GM19023 (cell line): ENCODE measurements at regions not wholly inside any gene's neighbourhood (a gene's known extent, or its start where the extent isn't known, plus 50 kb on each side); places are given as distances from the start of the nearest gene placed in this dataset.
"Not testable (repeated sequence)": the region's sequence is repeated elsewhere in the genome, so short reads cannot be mapped to it uniquely, and the experiment has no call there.

Experiments used
- ATAC-seq: cut with Tn5 transposase; IDR thresholded peaks from one replicate; pipeline ENCODE4 v1.9.1; 2021; ENCODE audit warnings: mild to moderate bottlenecking, moderate library complexity; ENCODE audit not compliant: unreplicated experiment

DNA sequence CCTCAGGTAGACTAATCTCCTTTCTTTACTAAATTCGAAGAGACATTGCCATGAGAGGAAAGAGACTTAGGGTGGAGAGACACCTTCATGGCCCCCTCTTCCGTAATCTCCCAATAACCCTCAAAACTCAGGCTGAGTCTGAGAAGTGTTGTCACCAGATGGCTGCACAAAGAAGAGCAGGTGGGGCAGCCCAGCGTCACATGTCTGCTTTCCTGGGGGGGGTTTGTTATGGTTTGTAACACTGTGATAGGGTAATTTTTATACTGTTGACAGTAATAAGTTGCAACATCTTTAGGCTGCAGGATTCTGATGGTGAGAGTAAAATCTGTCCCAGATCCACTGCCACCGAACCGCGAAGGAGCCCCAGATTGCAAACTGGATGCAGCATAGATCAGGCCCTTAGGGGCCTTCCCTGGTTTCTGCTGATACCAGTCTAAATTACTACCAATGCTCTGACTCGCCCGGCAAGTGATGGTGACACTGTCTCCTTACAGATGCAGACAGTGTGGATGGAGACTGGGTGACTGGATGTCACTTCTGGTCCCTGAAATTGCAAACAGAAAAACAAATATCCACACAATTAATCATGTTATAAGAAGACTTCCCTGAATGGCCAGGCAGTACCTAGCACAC is 595.1 kb downstream of the RPIA start:
- ATAC-seq, result not testable (repeated sequence)

DNA sequence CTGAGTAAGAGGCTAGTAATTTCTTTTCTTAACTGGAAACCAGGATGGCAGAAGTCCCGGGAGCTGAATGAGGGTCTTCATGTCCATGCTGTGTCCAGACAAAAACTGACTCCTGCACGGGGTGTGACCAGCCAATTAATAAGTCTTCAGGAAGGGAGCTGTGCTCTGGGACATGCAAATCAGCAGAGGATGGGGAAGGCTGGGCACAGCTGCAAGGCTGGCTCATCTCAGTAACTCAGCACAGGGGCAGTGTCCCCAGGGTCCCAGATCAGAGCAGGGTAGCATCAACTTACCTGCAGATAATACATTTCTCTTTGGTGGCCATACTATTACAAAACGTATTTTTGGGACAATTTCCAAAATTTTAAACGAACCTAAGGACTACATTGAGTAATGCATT is 595.6 kb downstream of the RPIA start:
- ATAC-seq, result not testable (repeated sequence)

DNA sequence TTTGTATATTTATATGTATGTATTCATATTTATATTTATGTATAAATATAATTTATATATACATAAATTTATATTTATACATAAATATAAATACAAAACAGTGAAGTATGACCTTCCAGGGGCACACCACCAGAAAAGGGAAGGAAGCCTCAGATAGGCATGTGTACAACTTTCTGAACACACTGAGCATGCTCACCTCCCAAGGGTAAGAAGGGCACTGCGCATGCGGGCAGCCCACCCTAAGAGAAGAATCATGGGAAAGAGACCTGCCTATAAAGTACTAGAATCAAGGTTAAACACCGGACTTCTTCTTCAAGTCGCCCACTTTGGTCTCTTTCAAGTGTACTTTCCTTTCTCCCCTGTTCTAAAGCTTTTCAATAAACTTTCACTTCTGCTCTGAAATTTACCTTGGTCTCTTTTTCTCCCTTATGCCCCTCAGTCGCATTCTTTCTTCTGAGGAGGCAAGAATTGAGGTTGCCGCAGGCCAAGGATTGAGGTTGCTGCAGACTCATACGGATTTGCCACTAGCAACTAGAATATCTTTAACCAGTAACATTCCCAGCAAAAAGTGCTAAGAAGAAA is 600.3 kb downstream of the RPIA start:
- not testable (repeated sequence) for ATAC-seq

DNA sequence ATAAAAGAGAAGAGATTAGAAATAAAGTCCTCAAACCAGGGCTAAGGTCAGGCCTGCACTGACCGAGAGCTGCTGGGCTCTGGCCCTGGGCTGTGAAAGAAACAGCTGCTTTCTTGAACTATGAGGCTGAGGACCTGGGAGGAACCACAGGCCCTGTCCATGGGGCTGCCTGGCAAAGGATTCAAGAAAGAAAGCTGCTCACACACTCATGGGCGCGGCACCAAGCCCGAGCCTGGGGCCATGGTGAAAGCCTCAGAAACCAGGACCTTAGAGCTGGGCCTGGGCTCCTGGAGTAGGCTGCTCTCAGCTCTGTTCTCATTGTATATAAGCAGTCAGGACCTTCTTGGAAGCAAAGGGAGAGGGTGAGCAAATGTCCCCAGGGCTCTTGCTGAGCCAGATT is 601.9 kb downstream of the RPIA start:
- ATAC-seq, result not testable (repeated sequence)

DNA sequence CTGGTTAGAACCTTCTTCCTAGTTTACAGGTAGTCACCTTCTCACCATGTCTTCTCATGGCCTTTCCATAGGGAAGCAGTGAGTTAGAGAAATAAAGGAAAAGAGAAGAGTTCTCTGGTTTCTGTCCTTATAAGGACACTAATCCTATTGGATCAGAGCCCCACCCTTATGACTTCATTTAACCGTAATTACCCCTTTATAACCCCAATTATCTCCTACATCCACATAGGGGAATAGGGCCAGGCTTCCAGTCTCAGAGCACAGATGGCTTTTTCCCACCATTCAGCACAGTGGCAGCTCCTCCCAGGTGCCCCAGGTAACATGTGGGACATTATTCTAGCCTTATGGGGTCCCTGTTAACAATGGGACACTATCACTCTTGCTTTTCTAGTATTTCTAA is 602.9 kb downstream of the RPIA start:
- ATAC-seq, result not testable (repeated sequence)

DNA sequence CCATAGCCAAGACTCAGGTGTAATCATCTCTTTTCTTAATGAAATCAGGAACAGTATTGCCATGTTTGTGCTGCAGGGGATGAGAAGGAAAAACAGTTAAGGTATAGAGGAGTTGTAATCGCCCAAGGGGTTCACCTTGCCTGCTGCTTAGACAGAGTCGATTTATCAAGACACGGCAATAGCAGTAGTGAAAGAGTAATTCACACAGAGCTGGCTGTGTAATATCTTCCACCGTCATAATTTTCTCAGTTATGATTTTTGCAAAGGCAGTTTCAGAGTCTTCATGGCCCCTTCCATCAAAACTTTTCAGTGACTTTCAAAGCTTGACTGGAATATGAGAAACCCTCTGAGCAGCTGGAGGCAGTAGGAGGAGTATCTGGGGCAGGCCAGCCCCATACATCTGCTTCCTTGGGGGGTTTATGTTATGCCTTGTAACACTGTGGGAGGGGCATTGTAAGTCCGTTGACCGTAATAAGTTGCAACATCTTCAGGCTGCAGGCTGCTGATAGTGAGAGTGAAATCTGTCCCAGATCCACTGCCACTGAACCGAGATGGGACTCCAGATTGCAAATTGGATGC is 605.4 kb downstream of the RPIA start:
- not testable (repeated sequence) for ATAC-seq

- ATAC-seq, result not testable (repeated sequence)
These were observed 607.7 kb downstream of the RPIA start for GRCh38 chr2:89299196-89299595.

DNA sequence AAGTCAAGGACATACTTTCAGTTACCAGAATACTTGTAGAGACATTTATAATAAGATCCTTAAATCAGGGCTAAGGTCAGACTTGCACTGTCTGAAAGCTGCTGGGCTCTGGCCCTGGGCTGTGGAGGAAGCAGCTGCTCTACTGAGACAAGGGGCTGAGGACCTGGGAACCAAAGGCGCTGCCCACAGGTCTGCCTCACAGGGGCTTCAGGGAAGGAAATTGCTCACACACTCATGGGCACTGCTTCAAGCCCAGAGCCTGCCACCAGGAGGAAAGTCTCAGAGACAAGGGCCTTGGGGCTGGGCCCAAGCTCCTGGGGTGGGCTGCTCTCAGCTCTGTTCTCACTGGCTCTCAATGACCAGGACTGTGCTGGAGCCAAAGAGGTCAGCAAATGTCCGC is 614.1 kb downstream of the RPIA start:
- ATAC-seq, result not testable (repeated sequence)

DNA sequence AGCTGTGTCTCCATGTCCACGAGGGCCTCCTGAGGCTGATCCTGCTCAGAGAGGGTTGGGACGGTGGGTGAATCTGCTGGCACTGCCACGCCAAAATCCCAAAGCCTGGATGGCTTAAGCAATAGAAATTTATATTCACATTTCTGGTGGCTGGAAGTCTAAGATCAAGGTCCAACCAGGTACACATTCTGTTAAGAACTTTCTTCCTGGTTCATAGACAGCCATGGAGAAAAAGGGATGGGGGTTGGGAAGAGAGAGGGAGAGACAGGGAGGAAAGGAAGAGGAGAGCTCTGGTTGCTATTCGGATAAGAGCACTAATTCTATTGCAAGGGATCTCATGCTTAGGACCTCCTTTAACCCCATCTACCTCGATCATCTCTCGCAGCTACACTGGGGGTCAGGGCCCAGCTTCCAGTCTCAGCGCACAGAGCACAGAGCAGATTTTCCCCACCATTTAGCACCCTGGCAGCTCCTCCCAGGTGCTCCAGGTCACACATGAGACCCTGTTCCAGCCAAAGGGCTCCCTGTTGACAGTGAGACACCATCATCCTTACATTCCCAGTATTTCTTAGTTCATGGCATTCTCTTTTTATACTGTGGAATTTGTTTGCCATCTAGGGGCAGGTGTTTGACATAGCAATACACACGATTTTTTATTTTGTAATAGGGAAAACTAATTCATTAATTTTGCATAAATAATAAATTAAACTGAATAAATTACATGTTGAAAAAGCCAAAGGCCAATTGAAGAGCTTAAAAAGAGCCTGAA is 615.6 kb downstream of the RPIA start:
- ATAC-seq, result not testable (repeated sequence)

GRCh38 chr2:89318990-89319389 is 627.5 kb downstream of the RPIA start:
- not testable (repeated sequence) for ATAC-seq

DNA sequence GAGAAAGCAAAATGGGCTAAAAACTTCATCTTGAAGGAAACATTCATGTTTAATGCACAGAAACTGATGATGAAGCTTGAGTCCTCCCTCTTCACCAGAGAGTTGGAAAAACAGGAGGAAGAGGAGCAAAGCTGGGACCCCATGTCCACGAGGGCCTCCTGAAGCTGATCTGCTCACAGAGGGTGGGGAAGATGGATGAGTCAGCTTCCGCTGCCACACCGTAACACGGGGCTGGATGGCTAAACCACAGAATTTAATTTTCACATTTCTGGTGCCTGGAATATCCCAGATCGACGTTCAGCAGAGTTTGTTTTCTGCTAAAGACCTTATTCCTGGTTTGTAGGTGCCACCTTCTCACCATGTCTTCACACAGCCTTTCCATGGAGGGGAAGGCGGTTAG is 634.4 kb downstream of the RPIA start:
- ATAC-seq, result not testable (repeated sequence)

DNA sequence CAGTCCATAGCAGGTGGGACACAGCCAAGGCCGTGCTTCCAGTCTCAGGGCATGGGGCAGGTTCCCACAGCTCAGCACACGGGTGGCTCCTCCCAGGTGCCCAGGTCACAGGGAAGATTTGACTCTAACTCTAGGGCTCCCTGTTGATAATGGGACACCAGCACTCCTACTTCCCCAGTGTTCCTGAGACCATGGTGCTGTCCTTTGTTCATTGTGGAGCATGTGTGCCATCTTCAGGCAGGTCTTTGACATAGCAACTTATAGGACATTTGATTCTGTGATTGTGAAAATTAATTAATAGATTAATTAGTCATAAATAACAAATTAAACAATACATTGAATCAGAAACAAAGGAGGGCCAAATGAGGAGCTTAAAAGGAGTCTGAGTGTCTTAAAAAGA is 635.0 kb downstream of the RPIA start:
- not testable (repeated sequence) for ATAC-seq

GRCh38 chr2:89328790-89329189 is 637.3 kb downstream of the RPIA start:
- not testable (repeated sequence) for ATAC-seq
